HUDEP-2 (cell line): ENCODE measurements at regions not wholly inside any gene's neighbourhood (a gene's known extent, or its start where the extent isn't known, plus 50 kb on each side); places are given as distances from the start of the nearest gene placed in this dataset.

Experiments used
- DNase-seq, 76 experiments: peaks; one replicate each; lab custom pipeline; 2025; ENCODE audit not compliant: unreplicated experiment in 76 of 76; lab: John Stamatoyannopoulos, UW

- no peak for DNase-seq
These were observed 204.1 kb upstream of the KLF12 start for GRCh38 chr13:74338341-74338740.

- no peak for DNase-seq
These were observed 202.3 kb upstream of the KLF12 start for GRCh38 chr13:74336546-74336945.

- no peak for DNase-seq
These were observed 201.2 kb upstream of the KLF12 start for GRCh38 chr13:74335370-74335769.

- DNase-seq, result no peak
These were observed 195.8 kb upstream of the KLF12 start for GRCh38 chr13:74329962-74330361.

- no peak for DNase-seq
These were observed 190.9 kb upstream of the KLF12 start for GRCh38 chr13:74325106-74325505.

GRCh38 chr13:74324338-74324737, 190.1 kb upstream of the KLF12 start:
- DNase-seq, result no peak

- no peak for DNase-seq
These were observed 188.4 kb upstream of the KLF12 start for GRCh38 chr13:74322562-74322961.

GRCh38 chr13:74320282-74320681, 186.1 kb upstream of the KLF12 start:
- no peak for DNase-seq

GRCh38 chr13:74316547-74316946, 182.3 kb upstream of the KLF12 start:
- no peak for DNase-seq

GRCh38 chr13:74306496-74306895, 172.3 kb upstream of the KLF12 start:
- DNase-seq, result no peak

- DNase-seq, result no peak
These were observed 171.7 kb upstream of the KLF12 start for GRCh38 chr13:74305876-74306275.

- DNase-seq, result no peak
These were observed 167.2 kb upstream of the KLF12 start for GRCh38 chr13:74301258-74301935.

- no peak for DNase-seq
These were observed 166.0 kb upstream of the KLF12 start for GRCh38 chr13:74300162-74300561.

- no peak for DNase-seq
These were observed 165.5 kb upstream of the KLF12 start for GRCh38 chr13:74299721-74300120.

- DNase-seq, result no peak
These were observed 164.7 kb upstream of the KLF12 start for GRCh38 chr13:74298923-74299322.

- DNase-seq, result no peak
These were observed 155.9 kb upstream of the KLF12 start for GRCh38 chr13:74289861-74290773.

GRCh38 chr13:74289107-74289506, 154.9 kb upstream of the KLF12 start:
- no peak for DNase-seq

GRCh38 chr13:74288361-74288911, 154.2 kb upstream of the KLF12 start:
- DNase-seq, result no peak

GRCh38 chr13:74287724-74288169, 153.5 kb upstream of the KLF12 start:
- DNase-seq, result peak in 2 of 76 experiments; percentile 3 to 5

GRCh38 chr13:74280795-74281490, 146.7 kb upstream of the KLF12 start:
- DNase-seq, result no peak
